ENCODE measurements at regions not wholly inside any gene's neighbourhood (a gene's known extent, or its start where the extent isn't known, plus 50 kb on each side); places are given as distances from the start of the nearest gene placed in this dataset.

GRCh38 chrX:71823391-71824057 is 60.4 kb downstream of the CXorf49B start:
- Mint-ChIP-seq H3K36me3 (ENCODE audit: insufficient read depth in 1 of 3, low read depth in 3 of 3) (peaks cover 0 to 4% (median 2%) of the 10 kb centered on the region in 3 experiments; a peak in 3 of 7 replicates), H3K27me3 (ENCODE audit: low read depth) (peaks cover 31% of the 10 kb centered on the region), H3K9me3 (peaks cover 65 to 66% of the 10 kb centered on the region in 2 experiments), H3K27ac (no peak overlapping the region), H3K4me1 (peaks cover 0 to 2% of the 10 kb centered on the region in 2 experiments; a peak in 1 of 4 replicates), H3K4me3 (no peak overlapping the region)
- Histone ChIP-seq H4K5ac (ENCODE audit: insufficient read length, low read depth, low read length) (no peak overlapping the region), H2AFZ (ENCODE audit: low read length) (no peak overlapping the region), H2BK15ac (ENCODE audit: low read depth, low read length) (no peak overlapping the region), H2BK20ac (ENCODE audit: low read depth, low read length, poor library complexity, severe bottlenecking) (no peak overlapping the region), H3K79me1 (ENCODE audit: insufficient read depth, low read depth, low read length, poor library complexity, severe bottlenecking) (no peaks in the 10 kb centered on the region), H3K14ac (ENCODE audit: insufficient read depth, low read length) (no peak overlapping the region), H3K4me1 (ENCODE audit: insufficient read depth, low read length) (no peaks in the 10 kb centered on the region), H3K4me2 (ENCODE audit: insufficient read depth, insufficient read length, low read length) (no peak overlapping the region), H3K9ac (ENCODE audit: extremely low read depth, insufficient read length, low read length) (no peak overlapping the region), H3K23me2 (ENCODE audit: insufficient read length, low read depth, low read length, poor library complexity, severe bottlenecking) (peaks cover 2% of the 10 kb centered on the region), H3K4ac (ENCODE audit: low read depth, low read length) (no peak overlapping the region), H3K79me2 (ENCODE audit: insufficient read depth, low read length) (no peaks in the 10 kb centered on the region), H3K9me3 (ENCODE audit: control insufficient read depth, low read depth, low read length) (peaks cover 10% of the 10 kb centered on the region), H3K23ac (ENCODE audit: insufficient read length, low read depth, low read length) (no peak overlapping the region), H3T11ph (ENCODE audit: low read length) (no peak overlapping the region), H2BK5ac (ENCODE audit: insufficient read length, low read length) (no peak overlapping the region), H3K56ac (ENCODE audit: insufficient read length, low read depth, low read length) (no peak overlapping the region), H4K91ac (ENCODE audit: insufficient read length, low read depth, low read length) (no peak overlapping the region), H3K27ac (ENCODE audit: insufficient read length, low read depth, low read length) (no peak overlapping the region), H4K8ac (replicated peaks; ENCODE audit: insufficient read length, low read depth, low read length) (no peak overlapping the region), H4K20me1 (ENCODE audit: control insufficient read depth, insufficient read depth, insufficient read length) (no peaks in the 10 kb centered on the region), H2BK12ac (ENCODE audit: insufficient read length, low read depth, low read length) (no peak overlapping the region), H3K27me3 (ENCODE audit: insufficient read depth, low read length) (no peaks in the 10 kb centered on the region), H3K18ac (ENCODE audit: insufficient read length, low read depth, low read length) (no peak overlapping the region), H2BK120ac (ENCODE audit: low read depth, low read length, poor library complexity, severe bottlenecking) (no peak overlapping the region), H2AK5ac (ENCODE audit: insufficient read length, low read length) (no peak overlapping the region)
- no peak for TF ChIP-seq CTCF (conservative IDR thresholded peaks at IDR 0.05)
- no peak for DNase-seq
- WGBS (ENCODE audit: extremely low coverage, insufficient read length, low lambda C conversion rate): no CpG with 5 or more reads among the region's 12 CpGs

Data from H9 (cell line).